ENCODE measurements at regions not wholly inside any gene's neighbourhood (a gene's known extent, or its start where the extent isn't known, plus 50 kb on each side); places are given as distances from the start of the nearest gene placed in this dataset.
"Not testable (repeated sequence)": the region's sequence is repeated elsewhere in the genome, so short reads cannot be mapped to it uniquely, and the experiment has no call there.

DNA sequence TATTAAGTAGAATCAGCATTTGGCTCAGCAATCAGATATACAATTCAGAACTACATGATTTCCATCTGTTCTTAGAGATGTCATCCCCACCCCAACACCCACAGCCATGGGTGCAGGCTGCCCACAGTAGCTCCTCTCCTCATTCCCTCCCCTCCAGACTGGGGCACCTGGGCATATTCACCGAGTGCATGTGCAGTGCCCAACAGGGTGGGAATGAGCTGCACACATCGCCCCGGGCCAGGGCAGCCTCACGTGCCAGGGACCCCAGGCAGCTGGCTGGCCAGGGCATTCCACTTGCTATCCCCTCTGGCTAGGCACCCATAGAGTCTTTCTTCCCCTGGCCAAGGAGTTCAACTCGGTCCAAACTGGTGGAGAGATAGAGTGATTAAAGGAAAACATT, 461.9 kb upstream of the NUDT12 start:
- intact Hi-C loops (cut with DNase I; ENCODE audit: low total_unique reads) = no loop called here
- TF ChIP-seq, protein P1, sequence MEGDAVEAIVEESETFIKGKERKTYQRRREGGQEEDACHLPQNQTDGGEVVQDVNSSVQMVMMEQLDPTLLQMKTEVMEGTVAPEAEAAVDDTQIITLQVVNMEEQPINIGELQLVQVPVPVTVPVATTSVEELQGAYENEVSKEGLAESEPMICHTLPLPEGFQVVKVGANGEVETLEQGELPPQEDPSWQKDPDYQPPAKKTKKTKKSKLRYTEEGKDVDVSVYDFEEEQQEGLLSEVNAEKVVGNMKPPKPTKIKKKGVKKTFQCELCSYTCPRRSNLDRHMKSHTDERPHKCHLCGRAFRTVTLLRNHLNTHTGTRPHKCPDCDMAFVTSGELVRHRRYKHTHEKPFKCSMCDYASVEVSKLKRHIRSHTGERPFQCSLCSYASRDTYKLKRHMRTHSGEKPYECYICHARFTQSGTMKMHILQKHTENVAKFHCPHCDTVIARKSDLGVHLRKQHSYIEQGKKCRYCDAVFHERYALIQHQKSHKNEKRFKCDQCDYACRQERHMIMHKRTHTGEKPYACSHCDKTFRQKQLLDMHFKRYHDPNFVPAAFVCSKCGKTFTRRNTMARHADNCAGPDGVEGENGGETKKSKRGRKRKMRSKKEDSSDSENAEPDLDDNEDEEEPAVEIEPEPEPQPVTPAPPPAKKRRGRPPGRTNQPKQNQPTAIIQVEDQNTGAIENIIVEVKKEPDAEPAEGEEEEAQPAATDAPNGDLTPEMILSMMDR (IDR thresholded peaks at IDR 0.05) = no peak
- peaks cover 0 to 4% (median 0%) of the 10 kb centered on the region in 3 donors for H3K9me3 ChIP-seq
- H3K36me3 ChIP-seq = no peaks in the 10 kb centered on the region
- H3K27me3 ChIP-seq = no peaks in the 10 kb centered on the region
- H3K4me3 ChIP-seq = no peak overlapping the region
- no peak overlapping the region for H3K27ac ChIP-seq
- DNase-seq = no peak
- H3K4me1 ChIP-seq = no peaks in the 10 kb centered on the region

DNA sequence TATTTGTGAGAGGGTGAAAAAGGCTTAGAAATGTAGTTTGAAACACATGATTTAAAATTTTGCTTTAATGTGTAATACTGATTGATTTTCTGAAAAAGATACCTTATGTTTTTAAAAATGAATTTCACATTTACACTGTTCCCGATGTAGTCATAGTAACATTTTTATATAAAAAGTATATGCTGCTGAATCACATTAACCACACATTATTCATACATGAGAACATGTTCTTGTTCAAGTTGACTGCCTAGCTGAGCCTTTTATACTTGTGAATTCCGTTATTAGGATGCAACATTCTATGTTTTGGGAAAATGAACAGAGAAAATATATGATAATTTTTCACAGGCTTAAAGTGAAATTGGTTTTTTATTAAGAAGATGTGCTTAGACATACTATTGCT, 461.1 kb upstream of the NUDT12 start:
- Histone ChIP-seq H3K4me3 (no peak overlapping the region), H3K4me1 (no peaks in the 10 kb centered on the region), H3K27me3 (no peaks in the 10 kb centered on the region), H3K27ac (no peak overlapping the region), H3K9me3 (peaks cover 0 to 4% (median 0%) of the 10 kb centered on the region in 3 donors), H3K36me3 (no peaks in the 10 kb centered on the region)
- TF ChIP-seq, protein P1 (IDR thresholded peaks at IDR 0.05) = no peak
- intact Hi-C loops (cut with DNase I; ENCODE audit: low total_unique reads) = no loop called here
- DNase-seq = no peak

DNA sequence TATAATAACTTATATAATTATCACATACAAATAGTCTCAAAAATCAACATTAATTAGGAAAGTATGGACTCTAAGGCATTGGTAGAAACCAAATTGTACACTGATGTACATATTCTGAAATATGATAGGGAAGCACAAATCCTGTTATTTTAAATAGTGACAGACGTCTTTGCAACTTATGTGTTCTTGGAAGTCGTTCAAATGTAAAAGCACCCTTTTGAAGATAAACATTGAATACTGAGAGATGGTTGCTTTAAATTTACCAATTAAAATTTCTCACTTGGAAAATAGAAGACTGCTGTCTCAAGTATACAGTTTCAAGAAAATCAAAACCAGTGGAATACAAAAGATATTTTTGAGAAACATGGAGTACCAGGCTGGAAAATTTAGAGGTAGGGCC, 457.4 kb upstream of the NUDT12 start:
- TF ChIP-seq, protein P1 (IDR thresholded peaks at IDR 0.05) = no peak
- Histone ChIP-seq H3K4me3 (no peak overlapping the region), H3K27ac (no peak overlapping the region), H3K9me3 (peaks cover 0 to 5% (median 0%) of the 10 kb centered on the region in 3 donors), H3K4me1 (no peaks in the 10 kb centered on the region), H3K27me3 (no peaks in the 10 kb centered on the region), H3K36me3 (no peaks in the 10 kb centered on the region)
- DNase-seq = no peak
- intact Hi-C loops (cut with DNase I; ENCODE audit: low total_unique reads) = no loop called here

DNA sequence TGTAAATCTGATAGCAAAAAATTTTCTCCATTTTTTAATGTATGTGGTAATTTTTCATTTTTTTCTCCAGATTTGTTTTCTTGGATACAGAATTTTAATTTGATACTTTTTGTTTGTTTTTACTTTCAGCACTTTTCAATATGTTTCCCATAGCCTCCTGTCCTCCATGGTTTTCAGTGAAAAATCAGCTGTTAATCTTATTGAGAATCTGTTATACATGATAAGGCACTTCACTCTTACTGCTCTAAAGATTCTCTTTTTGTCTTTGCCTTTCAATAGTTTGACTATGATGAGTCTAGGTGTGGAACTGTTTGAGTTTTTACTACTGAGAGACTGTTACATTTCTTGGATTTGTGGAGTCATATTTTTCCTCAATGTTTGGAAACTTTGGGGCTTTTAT, 455.7 kb upstream of the NUDT12 start:
- Histone ChIP-seq H3K27me3 (no peaks in the 10 kb centered on the region), H3K4me1 (no peaks in the 10 kb centered on the region), H3K36me3 (no peaks in the 10 kb centered on the region), H3K4me3 (no peak overlapping the region), H3K9me3 (peaks cover 0 to 5% (median 0%) of the 10 kb centered on the region in 3 donors), H3K27ac (no peak overlapping the region)
- intact Hi-C loops (cut with DNase I; ENCODE audit: low total_unique reads) = no loop called here
- TF ChIP-seq, protein P1 (IDR thresholded peaks at IDR 0.05) = no peak
- DNase-seq = no peak

DNA sequence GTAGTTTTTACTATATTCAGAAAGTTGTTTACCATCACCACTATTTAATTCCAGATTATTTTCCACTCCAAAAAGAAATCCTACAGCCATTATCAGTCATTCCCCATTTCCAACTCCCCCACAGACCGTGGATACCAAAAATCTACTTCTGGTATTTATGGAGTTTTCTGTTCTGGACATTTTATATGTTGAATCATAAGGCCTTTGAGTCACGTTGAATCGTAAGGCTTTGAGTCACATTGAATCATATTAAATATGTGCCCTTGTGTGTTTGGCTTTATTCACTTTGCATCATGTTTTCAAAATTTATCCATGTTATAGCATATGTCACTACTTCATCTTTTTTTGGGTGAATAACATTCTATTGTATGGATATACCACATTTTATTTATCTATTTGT, 454.1 kb upstream of the NUDT12 start:
- H3K27ac ChIP-seq = no peak overlapping the region
- H3K36me3 ChIP-seq = no peaks in the 10 kb centered on the region
- intact Hi-C loops (cut with DNase I; ENCODE audit: low total_unique reads) = no loop called here
- H3K4me3 ChIP-seq = no peak overlapping the region
- TF ChIP-seq, protein P1 (IDR thresholded peaks at IDR 0.05) = no peak
- peaks cover 0 to 5% (median 0%) of the 10 kb centered on the region in 3 donors for H3K9me3 ChIP-seq
- DNase-seq = no peak
- no peaks in the 10 kb centered on the region for H3K4me1 ChIP-seq
- no peaks in the 10 kb centered on the region for H3K27me3 ChIP-seq

DNA sequence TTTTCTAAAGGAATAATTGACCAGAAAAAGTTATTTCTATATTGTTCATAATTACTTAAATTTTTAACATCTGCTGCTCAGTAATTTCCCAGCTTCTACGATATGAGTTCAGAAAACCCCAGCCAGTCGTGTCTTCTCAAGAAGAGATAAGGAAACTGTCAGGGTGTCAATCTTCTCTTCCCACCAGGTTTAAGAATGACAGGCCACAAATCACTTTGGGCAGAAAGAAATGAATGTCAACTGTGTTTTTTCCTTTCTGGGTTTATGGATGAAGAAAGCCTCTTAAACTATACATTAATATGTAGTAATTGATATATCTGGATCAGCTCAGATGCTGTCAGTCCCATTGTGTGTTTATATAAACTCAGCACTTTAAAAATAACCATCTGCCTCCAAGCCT, 453.2 kb upstream of the NUDT12 start:
- no peak overlapping the region for H3K4me3 ChIP-seq
- peaks cover 0 to 5% (median 0%) of the 10 kb centered on the region in 3 donors for H3K9me3 ChIP-seq
- H3K36me3 ChIP-seq = no peaks in the 10 kb centered on the region
- H3K27ac ChIP-seq = no peak overlapping the region
- H3K4me1 ChIP-seq = no peaks in the 10 kb centered on the region
- no peaks in the 10 kb centered on the region for H3K27me3 ChIP-seq
- TF ChIP-seq, protein P1 (IDR thresholded peaks at IDR 0.05) = no peak
- DNase-seq = no peak
- intact Hi-C loops (cut with DNase I; ENCODE audit: low total_unique reads) = no loop called here

DNA sequence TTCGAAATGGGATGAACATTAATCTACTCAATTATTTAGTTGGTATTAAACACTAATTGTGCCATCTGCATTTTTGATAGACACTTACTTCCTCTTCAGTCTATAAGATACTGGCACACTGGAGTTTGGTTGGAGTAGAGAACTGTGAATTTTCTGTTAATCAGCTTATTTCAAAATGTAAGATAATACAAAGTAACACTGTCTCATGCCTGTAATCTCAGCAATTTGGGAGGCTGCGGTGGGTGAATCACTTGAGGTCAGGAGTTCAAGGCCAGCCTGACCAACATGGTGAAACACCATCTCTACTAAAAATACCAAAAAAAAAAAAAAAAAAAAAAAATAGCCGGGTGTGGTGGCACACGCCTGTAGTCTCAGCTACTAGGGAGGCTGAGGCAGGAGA, 440.2 kb upstream of the NUDT12 start:
- H3K9me3 ChIP-seq; H3K36me3 ChIP-seq; intact Hi-C loops (cut with DNase I; ENCODE audit: low total_unique reads); H3K27ac ChIP-seq; DNase-seq; H3K4me1 ChIP-seq; H3K27me3 ChIP-seq; H3K4me3 ChIP-seq: not testable (repeated sequence)
